ENCODE measurements at regions not wholly inside any gene's neighbourhood (a gene's known extent, or its start where the extent isn't known, plus 50 kb on each side); places are given as distances from the start of the nearest gene placed in this dataset.

- no peak for DNase-seq (ENCODE audit: low read depth in 1 of 2, low spot score in 1 of 2)
- H3K27ac ChIP-seq (replicated peaks): no peak overlapping the region
- H3K4me3 ChIP-seq (replicated peaks; ENCODE audit: insufficient read depth, low read length): no peak overlapping the region
- H3K27me3 ChIP-seq (ENCODE audit: insufficient read depth, poor library complexity, severe bottlenecking): no peaks in the 10 kb centered on the region
- TF ChIP-seq SPI1 (IDR thresholded peaks at IDR 0.05; ENCODE audit: borderline replicate concordance, low read depth) (no peak), POLR2AphosphoS5 (IDR thresholded peaks at IDR 0.05; ENCODE audit: low read depth) (no peak), GABPA (IDR thresholded peaks at IDR 0.05; ENCODE audit: low read depth) (no peak)
These were observed 461.1 kb downstream of the MMUT start for GRCh38 chr6:49001856-49002541.

- no peak for TF ChIP-seq POLR2AphosphoS5 (IDR thresholded peaks at IDR 0.05; ENCODE audit: low read depth)
- TF ChIP-seq, protein P1, sequence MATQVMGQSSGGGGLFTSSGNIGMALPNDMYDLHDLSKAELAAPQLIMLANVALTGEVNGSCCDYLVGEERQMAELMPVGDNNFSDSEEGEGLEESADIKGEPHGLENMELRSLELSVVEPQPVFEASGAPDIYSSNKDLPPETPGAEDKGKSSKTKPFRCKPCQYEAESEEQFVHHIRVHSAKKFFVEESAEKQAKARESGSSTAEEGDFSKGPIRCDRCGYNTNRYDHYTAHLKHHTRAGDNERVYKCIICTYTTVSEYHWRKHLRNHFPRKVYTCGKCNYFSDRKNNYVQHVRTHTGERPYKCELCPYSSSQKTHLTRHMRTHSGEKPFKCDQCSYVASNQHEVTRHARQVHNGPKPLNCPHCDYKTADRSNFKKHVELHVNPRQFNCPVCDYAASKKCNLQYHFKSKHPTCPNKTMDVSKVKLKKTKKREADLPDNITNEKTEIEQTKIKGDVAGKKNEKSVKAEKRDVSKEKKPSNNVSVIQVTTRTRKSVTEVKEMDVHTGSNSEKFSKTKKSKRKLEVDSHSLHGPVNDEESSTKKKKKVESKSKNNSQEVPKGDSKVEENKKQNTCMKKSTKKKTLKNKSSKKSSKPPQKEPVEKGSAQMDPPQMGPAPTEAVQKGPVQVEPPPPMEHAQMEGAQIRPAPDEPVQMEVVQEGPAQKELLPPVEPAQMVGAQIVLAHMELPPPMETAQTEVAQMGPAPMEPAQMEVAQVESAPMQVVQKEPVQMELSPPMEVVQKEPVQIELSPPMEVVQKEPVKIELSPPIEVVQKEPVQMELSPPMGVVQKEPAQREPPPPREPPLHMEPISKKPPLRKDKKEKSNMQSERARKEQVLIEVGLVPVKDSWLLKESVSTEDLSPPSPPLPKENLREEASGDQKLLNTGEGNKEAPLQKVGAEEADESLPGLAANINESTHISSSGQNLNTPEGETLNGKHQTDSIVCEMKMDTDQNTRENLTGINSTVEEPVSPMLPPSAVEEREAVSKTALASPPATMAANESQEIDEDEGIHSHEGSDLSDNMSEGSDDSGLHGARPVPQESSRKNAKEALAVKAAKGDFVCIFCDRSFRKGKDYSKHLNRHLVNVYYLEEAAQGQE (IDR thresholded peaks at IDR 0.05; ENCODE audit: insufficient replicate concordance, low read depth): no peak
- TF ChIP-seq SPI1 (IDR thresholded peaks at IDR 0.05; ENCODE audit: borderline replicate concordance, low read depth): no peak
- TF ChIP-seq GABPA (IDR thresholded peaks at IDR 0.05; ENCODE audit: low read depth): no peak
- no peak for TF ChIP-seq CTCF (IDR thresholded peaks at IDR 0.05; ENCODE audit: insufficient read depth, low read length)
- H3K27me3 ChIP-seq (ENCODE audit: insufficient read depth, poor library complexity, severe bottlenecking): no peaks in the 10 kb centered on the region
- H3K27ac ChIP-seq (replicated peaks): no peak overlapping the region
- DNase-seq (ENCODE audit: low read depth in 1 of 2, low spot score in 1 of 2): no peak
- H3K4me3 ChIP-seq (replicated peaks; ENCODE audit: insufficient read depth, low read length): no peak overlapping the region
These were observed 464.5 kb downstream of the MMUT start for GRCh38 chr6:48998574-48998973.

DNA sequence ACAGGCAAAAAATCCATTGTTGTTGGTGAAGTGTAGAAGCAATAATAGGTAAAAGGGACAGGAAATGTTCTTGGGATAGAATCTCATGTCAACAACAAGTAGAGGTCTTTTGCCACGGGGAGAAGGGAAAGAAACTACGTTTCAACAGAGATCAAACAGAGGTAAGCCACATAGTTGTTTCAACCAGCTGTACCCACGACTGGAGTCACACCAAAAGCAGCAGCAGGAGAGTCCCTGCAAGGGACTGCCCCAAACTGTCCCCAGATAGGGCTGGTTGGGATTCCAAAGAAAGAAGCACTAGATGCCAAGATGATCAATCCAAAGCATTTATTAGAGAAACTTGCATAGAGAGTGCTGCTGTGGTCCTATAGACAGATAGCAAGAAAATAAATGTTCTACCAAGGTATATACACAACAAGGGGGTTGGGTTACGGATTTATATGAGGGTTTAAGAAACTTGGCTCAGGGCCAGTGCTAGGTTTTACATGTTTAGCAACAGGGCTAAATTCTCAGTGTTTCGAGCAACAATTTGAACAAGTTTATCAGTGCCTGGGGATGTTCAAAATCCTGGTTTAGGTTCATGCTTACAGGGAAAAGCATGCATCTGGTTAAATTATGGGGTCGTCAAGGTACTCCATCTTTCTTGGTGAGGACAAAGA, 466.5 kb downstream of the MMUT start:
- no peak overlapping the region for H3K27ac ChIP-seq (replicated peaks)
- H3K27me3 ChIP-seq (ENCODE audit: insufficient read depth, poor library complexity, severe bottlenecking): no peaks in the 10 kb centered on the region
- TF ChIP-seq GABPA (IDR thresholded peaks at IDR 0.05; ENCODE audit: low read depth) (no peak), CTCF (IDR thresholded peaks at IDR 0.05; ENCODE audit: insufficient read depth, low read length) (no peak), POLR2AphosphoS5 (IDR thresholded peaks at IDR 0.05; ENCODE audit: low read depth) (no peak), SPI1 (IDR thresholded peaks at IDR 0.05; ENCODE audit: borderline replicate concordance, low read depth) (no peak)
- TF ChIP-seq, protein P1 (IDR thresholded peaks at IDR 0.05; ENCODE audit: insufficient replicate concordance, low read depth): no peak
- DNase-seq (ENCODE audit: low read depth in 1 of 2, low spot score in 1 of 2): no peak
- no peak overlapping the region for H3K4me3 ChIP-seq (replicated peaks; ENCODE audit: insufficient read depth, low read length)

GRCh38 chr6:48994811-48995210, 468.2 kb downstream of the MMUT start:
- Histone ChIP-seq H3K4me3 (replicated peaks; ENCODE audit: insufficient read depth, low read length) (no peak overlapping the region), H3K27ac (replicated peaks) (no peak overlapping the region), H3K27me3 (ENCODE audit: insufficient read depth, poor library complexity, severe bottlenecking) (no peaks in the 10 kb centered on the region)
- DNase-seq (ENCODE audit: low read depth in 1 of 2, low spot score in 1 of 2): no peak
- no peak for TF ChIP-seq CTCF (IDR thresholded peaks at IDR 0.05; ENCODE audit: insufficient read depth, low read length)
- TF ChIP-seq, protein P1 (IDR thresholded peaks at IDR 0.05; ENCODE audit: insufficient replicate concordance, low read depth): no peak
